Liver (tissue), 7 donors: ENCODE measurements at regions not wholly inside any gene's neighbourhood (a gene's known extent, or its start where the extent isn't known, plus 50 kb on each side); places are given as distances from the start of the nearest gene placed in this dataset.

Experiments used
- DNase-seq: peaks from one replicate; pipeline ENCODE4 v3.0.0-alpha.2; 2017; ENCODE audit warnings: low spot score
- H3K27ac ChIP-seq, 2 donors: one replicate each; pipeline ENCODE4 v1.7.0; 2013; ENCODE audit warnings: inconsistent platforms in 2 of 2, low read length in 2 of 2, control low read depth in 1 of 2, low read depth in 1 of 2, mild to moderate bottlenecking in 1 of 2
- H3K27me3 ChIP-seq, 4 donors: one replicate each; pipeline versions ENCODE4 v1.6.1 to v1.7.0; 2013; ENCODE audit warnings: low read length in 3 of 4, inconsistent platforms in 1 of 4, mild to moderate bottlenecking in 1 of 4, moderate library complexity in 1 of 4; ENCODE audit not compliant: control insufficient read depth in 4 of 4, insufficient read depth in 4 of 4
- H3K36me3 ChIP-seq, 4 donors: one replicate each; pipeline versions ENCODE4 v1.6.1 to v1.7.0; 2013; ENCODE audit warnings: low read length in 3 of 4, mild to moderate bottlenecking in 3 of 4, low read depth in 1 of 4, moderate library complexity in 1 of 4; ENCODE audit not compliant: control insufficient read depth in 4 of 4, insufficient read depth in 3 of 4
- H3K4me1 ChIP-seq, 4 donors: one replicate each; pipeline versions ENCODE4 v1.6.1 to v1.7.0; 2013; ENCODE audit warnings: low read length in 3 of 4, mild to moderate bottlenecking in 3 of 4, moderate library complexity in 1 of 4; ENCODE audit not compliant: control insufficient read depth in 4 of 4, insufficient read depth in 4 of 4
- H3K4me3 ChIP-seq, 3 donors: one replicate each; pipeline versions ENCODE4 v1.6.1 to v1.7.0; 2013; ENCODE audit warnings: low read length in 3 of 3, control low read depth in 1 of 3, low read depth in 1 of 3, mild to moderate bottlenecking in 1 of 3
- H3K9ac ChIP-seq, 2 donors: one replicate each; pipeline ENCODE4 v1.7.0; 2013; ENCODE audit warnings: low read length in 2 of 2, mild to moderate bottlenecking in 2 of 2, moderate library complexity in 2 of 2, control low read depth in 1 of 2, low read depth in 1 of 2
- H3K9me3 ChIP-seq, 4 donors: one replicate each; pipeline versions ENCODE4 v1.6.1 to v1.7.0; 2013; ENCODE audit warnings: low read length in 3 of 4; ENCODE audit not compliant: control insufficient read depth in 4 of 4
- FOXA1 ChIP-seq: IDR thresholded peaks from 2 replicates; pipeline ENCODE4 v1.6.1; 2016; ENCODE audit warnings: antibody characterized with exemption
- FOXA2 ChIP-seq: IDR thresholded peaks from 2 replicates; pipeline ENCODE4 v1.6.1; 2016; ENCODE audit warnings: antibody characterized with exemption
- GABPA ChIP-seq, 2 donors: IDR thresholded peaks in 1 of 2; conservative IDR thresholded peaks in 1 of 2; 2 replicates each; pipeline ENCODE4 v1.6.1; 2016; ENCODE audit warnings: antibody characterized with exemption in 2 of 2, mild to moderate bottlenecking in 1 of 2, moderate library complexity in 1 of 2
- HNF4A ChIP-seq, 2 donors: conservative IDR thresholded peaks; 2 replicates each; pipeline ENCODE4 v1.6.1; 2016; ENCODE audit warnings: antibody characterized with exemption in 2 of 2, mild to moderate bottlenecking in 2 of 2
- NR2F2 ChIP-seq: IDR thresholded peaks from 2 replicates; pipeline ENCODE4 v1.6.1; 2016; ENCODE audit warnings: antibody characterized with exemption
- RAD21 ChIP-seq, 2 donors: IDR thresholded peaks; 2 replicates each; pipeline ENCODE4 v1.6.1; 2016; ENCODE audit warnings: antibody characterized with exemption in 2 of 2, mild to moderate bottlenecking in 2 of 2
- RXRA ChIP-seq, 2 donors: IDR thresholded peaks; 2 replicates each; pipeline ENCODE4 v1.6.1; 2017 to 2018; ENCODE audit warnings: antibody characterized with exemption in 2 of 2, mild to moderate bottlenecking in 1 of 2
- SP1 ChIP-seq: IDR thresholded peaks from 2 replicates; pipeline ENCODE4 v1.6.1; 2018; ENCODE audit warnings: antibody characterized with exemption, mild to moderate bottlenecking
- TAF1 ChIP-seq: conservative IDR thresholded peaks from 2 replicates; pipeline ENCODE4 v1.6.1; 2016; ENCODE audit warnings: antibody characterized with exemption, mild to moderate bottlenecking
- YY1 ChIP-seq: IDR thresholded peaks from 2 replicates; pipeline ENCODE4 v1.6.1; 2016; ENCODE audit warnings: antibody characterized with exemption, mild to moderate bottlenecking
- WGBS: extraction: QIAGEN DNeasy Blood & Tissue Kit; methylation state at CpG from one replicate; pipeline ENCODE4 v1.1.7; 2013; 5-methylcytosine and 5-hydroxymethylcytosine counted together
- TF ChIP-seq, protein P1 (sequence below): IDR thresholded peaks from 2 replicates; pipeline ENCODE4 v1.6.1; 2016; ENCODE audit warnings: antibody characterized with exemption, mild to moderate bottlenecking
- TF ChIP-seq, protein P2 (sequence below): IDR thresholded peaks from 2 replicates; pipeline ENCODE4 v1.6.1; 2016; ENCODE audit warnings: antibody characterized with exemption
- TF ChIP-seq, protein P3 (sequence below): IDR thresholded peaks from 2 replicates; pipeline ENCODE4 v1.6.1; 2016; ENCODE audit warnings: antibody characterized with exemption
- donor health status: healthy.
- donor health status: healthy.
- donor health status: healthy.
- donor health status: healthy.

DNA sequence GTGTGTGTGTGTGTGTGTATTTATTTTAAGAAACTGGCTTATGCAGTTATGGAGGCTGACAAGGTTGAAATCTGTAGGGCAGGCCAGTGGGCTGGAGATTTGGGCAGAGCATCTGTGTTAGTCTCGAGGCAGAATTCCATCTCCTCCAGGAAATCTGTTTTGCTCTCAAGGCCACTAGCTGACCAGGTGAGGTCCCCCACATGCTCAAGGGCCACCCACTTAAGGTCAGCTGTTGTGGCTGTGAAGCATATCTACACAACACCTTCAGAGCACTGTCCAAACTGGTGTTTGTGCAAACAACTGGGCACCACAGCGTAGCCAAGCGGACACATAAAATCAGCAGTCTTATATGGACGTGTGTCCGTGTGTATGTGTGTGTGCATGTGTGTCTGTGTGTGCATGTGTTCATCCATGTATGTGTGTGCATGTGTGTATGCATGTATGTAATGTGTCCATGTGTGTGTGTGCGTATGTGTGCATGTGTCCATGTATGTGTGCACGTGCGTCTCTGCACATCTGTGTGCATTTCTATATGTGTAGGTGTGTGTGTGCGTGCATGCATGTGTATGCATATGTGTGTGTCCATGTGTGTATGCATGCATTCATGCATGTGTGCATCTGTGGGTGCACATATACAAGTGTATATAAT lies 400.9 kb downstream of the BRD1 start:
- H3K4me3 ChIP-seq = no peak overlapping the region
- H3K9ac ChIP-seq = no peak overlapping the region
- 88% methylated on average over 9 of the region's 9 CpGs for WGBS
- H3K27ac ChIP-seq = no peak overlapping the region
- DNase-seq = no peak
- no peaks in the 10 kb centered on the region for H3K9me3 ChIP-seq
- H3K4me1 ChIP-seq = no peaks in the 10 kb centered on the region
- H3K36me3 ChIP-seq = no peaks in the 10 kb centered on the region
- H3K27me3 ChIP-seq = no peaks in the 10 kb centered on the region
- TF ChIP-seq TAF1 (no peak), FOXA1 (no peak), FOXA2 (no peak), NR2F2 (no peak)

DNA sequence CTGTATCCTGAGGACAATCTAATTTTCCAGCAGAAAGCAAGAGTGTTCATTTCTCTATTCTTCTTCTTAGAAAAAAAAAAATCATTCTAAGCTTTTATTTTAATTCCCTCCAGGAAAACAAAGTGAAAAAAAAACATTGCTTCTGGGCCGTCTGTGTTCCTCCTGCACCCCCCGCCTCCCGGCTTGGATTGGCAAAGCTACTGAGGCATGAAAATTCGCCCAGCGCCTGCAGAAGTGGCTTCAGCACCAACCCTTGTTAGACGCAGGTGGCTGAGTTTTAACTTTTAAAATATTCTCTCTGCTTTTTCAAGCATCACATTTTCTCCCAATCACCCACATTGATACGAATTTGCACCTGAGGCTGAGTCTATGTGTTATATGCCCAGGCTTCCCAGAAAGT lies 401.6 kb downstream of the BRD1 start:
- H3K9ac ChIP-seq = no peak overlapping the region
- H3K27ac ChIP-seq = no peak overlapping the region
- no peak for DNase-seq
- H3K9me3 ChIP-seq = no peaks in the 10 kb centered on the region
- TF ChIP-seq FOXA2 (no peak), RXRA (IDR thresholded peaks at IDR 0.05) (no peak), YY1 (no peak), RAD21 (IDR thresholded peaks at IDR 0.05) (no peak), FOXA1 (no peak), SP1 (no peak)
- TF ChIP-seq, protein P1, sequence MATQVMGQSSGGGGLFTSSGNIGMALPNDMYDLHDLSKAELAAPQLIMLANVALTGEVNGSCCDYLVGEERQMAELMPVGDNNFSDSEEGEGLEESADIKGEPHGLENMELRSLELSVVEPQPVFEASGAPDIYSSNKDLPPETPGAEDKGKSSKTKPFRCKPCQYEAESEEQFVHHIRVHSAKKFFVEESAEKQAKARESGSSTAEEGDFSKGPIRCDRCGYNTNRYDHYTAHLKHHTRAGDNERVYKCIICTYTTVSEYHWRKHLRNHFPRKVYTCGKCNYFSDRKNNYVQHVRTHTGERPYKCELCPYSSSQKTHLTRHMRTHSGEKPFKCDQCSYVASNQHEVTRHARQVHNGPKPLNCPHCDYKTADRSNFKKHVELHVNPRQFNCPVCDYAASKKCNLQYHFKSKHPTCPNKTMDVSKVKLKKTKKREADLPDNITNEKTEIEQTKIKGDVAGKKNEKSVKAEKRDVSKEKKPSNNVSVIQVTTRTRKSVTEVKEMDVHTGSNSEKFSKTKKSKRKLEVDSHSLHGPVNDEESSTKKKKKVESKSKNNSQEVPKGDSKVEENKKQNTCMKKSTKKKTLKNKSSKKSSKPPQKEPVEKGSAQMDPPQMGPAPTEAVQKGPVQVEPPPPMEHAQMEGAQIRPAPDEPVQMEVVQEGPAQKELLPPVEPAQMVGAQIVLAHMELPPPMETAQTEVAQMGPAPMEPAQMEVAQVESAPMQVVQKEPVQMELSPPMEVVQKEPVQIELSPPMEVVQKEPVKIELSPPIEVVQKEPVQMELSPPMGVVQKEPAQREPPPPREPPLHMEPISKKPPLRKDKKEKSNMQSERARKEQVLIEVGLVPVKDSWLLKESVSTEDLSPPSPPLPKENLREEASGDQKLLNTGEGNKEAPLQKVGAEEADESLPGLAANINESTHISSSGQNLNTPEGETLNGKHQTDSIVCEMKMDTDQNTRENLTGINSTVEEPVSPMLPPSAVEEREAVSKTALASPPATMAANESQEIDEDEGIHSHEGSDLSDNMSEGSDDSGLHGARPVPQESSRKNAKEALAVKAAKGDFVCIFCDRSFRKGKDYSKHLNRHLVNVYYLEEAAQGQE = no peak
- TF ChIP-seq, protein P2, sequence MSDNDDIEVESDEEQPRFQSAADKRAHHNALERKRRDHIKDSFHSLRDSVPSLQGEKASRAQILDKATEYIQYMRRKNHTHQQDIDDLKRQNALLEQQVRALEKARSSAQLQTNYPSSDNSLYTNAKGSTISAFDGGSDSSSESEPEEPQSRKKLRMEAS = no peak
- TF ChIP-seq, protein P3, sequence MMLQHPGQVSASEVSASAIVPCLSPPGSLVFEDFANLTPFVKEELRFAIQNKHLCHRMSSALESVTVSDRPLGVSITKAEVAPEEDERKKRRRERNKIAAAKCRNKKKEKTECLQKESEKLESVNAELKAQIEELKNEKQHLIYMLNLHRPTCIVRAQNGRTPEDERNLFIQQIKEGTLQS = no peak
- 66% methylated on average over 7 of the region's 7 CpGs for WGBS
- no peaks in the 10 kb centered on the region for H3K4me1 ChIP-seq
- H3K4me3 ChIP-seq = no peak overlapping the region
- H3K27me3 ChIP-seq = no peaks in the 10 kb centered on the region
- H3K36me3 ChIP-seq = no peaks in the 10 kb centered on the region

DNA sequence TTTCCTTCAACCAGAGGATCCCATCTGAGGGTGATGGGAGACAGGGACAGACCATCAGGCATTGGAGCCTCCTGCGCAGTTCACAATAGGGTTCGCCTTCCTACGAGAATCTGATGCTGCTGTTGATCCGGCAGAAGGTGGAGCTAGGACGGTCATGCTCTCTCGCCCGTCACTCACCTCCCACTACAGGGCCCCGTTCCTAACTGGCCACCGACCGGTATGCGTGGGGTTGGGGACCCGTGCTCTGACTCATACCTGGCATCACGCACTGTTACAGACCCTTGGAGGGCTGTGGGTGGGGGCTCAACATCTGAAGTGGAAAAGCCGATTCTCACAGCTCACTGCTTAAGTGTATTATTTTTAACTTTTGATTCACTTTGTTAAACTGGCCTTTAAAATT lies 402.3 kb downstream of the BRD1 start:
- Histone ChIP-seq H3K9me3 (no peaks in the 10 kb centered on the region), H3K4me1 (no peaks in the 10 kb centered on the region), H3K4me3 (no peak overlapping the region), H3K9ac (no peak overlapping the region), H3K27me3 (no peaks in the 10 kb centered on the region), H3K36me3 (no peaks in the 10 kb centered on the region), H3K27ac (no peak overlapping the region)
- 61% methylated on average over 14 of the region's 14 CpGs for WGBS
- DNase-seq = no peak
- TF ChIP-seq RXRA (IDR thresholded peaks at IDR 0.05) (no peak), YY1 (no peak), HNF4A (conservative IDR thresholded peaks at IDR 0.05) (no peak), TAF1 (no peak), RAD21 (IDR thresholded peaks at IDR 0.05) (no peak), NR2F2 (no peak), FOXA1 (no peak), GABPA (IDR thresholded peaks at IDR 0.05 in 1 of 2, conservative IDR thresholded peaks at IDR 0.05 in 1 of 2) (no peak)
- TF ChIP-seq, protein P3 = no peak
